ENCODE measurements at regions not wholly inside any gene's neighbourhood (a gene's known extent, or its start where the extent isn't known, plus 50 kb on each side); places are given as distances from the start of the nearest gene placed in this dataset.
"Not testable (repeated sequence)": the region's sequence is repeated elsewhere in the genome, so short reads cannot be mapped to it uniquely, and the experiment has no call there.

GRCh38 chr1:208475449-208475848 lies 231.3 kb upstream of the PLXNA2 start:
- DNase-seq: no peak

DNA sequence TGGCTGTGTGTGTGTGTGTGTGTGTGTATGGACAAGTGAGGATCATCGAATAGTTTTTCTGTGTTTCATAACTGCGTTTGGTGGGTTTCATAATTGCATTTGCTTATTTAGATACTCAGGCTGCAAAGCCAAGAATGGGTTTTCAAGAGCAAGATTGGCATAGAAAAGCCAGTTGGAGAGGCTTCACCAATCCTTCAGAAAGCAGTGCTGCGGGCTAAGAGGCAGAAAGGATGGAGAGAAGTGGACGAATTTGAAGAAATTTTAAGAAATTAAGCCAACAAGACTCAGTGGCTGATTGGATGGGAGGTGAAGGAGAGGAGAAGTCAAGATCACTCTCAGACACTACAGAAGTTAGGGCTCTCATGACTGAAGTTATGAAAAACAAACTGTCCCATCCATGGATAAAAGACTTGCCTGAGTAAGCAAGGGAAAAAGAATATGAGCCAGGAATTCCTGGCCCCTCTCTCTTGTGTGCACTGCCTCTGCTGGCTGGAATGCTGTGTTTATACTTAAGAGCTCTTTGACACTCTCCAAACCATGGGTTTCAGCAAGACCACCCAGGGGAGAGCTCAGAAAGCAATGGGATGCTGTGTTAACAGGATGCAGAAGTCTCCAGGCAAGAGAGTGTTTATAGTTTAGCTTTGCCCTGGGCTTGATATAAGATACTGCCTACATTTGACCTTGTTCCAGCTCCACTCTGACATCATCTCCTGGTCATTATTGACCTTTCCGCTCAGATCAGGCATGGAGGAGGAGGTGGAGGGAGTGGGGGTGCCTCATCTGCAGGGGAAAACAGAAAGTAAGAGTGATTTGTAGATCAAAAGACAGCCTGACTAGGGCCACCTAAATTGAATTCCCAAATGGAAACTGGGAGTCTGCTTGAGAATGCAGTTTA lies 232.0 kb upstream of the PLXNA2 start:
- DNase-seq: peak; percentile 46

DNA sequence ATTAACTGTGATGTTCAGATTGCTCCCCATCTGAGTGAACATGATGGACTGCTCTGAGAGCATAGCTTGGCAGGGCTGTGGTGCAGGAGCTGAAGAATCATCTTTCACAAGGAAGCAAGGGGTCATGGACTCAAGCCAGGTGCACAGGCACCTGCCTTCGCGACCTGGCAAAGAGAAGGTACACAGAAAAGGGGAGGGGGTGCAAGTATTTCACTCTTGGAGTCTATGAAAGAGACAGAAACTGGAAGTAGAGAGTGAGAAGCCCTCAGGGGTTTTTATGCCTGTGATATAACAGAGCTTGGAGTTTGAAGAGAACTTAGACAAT lies 232.6 kb upstream of the PLXNA2 start:
- DNase-seq: no peak

DNA sequence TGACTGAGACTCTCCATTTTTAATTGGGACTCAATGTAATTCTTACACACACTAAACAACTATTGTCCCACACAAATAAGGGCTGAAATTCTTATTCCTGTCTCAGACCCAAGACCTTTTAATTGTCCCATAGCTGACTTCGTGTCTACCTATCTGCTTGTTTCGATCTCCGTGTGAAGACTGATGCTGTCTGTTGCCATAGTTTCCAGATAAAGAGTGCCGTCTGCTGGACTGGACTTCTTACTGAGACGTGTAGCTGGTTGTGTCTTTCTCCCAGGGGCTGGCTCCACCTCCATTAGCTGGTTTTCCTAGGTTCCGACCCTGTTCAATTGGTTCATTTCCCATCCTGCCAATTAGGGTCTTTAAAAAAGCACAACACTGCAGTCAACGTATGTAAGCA lies 235.3 kb upstream of the PLXNA2 start:
- no peak for DNase-seq

GRCh38 chr1:208485512-208485911 lies 241.3 kb upstream of the PLXNA2 start:
- DNase-seq: no peak

DNA sequence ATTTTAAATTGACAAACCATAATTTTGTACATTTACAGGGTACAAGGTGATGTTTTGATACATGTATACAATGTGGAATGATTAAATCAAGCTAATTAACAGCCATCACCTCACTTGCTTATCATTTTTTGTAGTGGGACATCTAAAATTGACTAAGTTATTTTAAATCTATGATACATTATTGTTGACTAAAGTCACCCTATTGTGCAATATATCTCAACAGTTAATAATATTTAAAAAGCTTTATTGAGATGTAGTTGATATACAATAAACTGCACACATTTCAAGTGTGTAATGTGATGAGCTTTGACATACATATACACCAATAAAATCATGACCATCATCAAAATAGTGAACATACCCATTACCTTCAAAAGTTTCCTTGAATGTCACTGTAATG lies 242.5 kb upstream of the PLXNA2 start:
- no peak for DNase-seq

GRCh38 chr1:208488432-208488831 lies 244.2 kb upstream of the PLXNA2 start:
- DNase-seq: not testable (repeated sequence)

DNA sequence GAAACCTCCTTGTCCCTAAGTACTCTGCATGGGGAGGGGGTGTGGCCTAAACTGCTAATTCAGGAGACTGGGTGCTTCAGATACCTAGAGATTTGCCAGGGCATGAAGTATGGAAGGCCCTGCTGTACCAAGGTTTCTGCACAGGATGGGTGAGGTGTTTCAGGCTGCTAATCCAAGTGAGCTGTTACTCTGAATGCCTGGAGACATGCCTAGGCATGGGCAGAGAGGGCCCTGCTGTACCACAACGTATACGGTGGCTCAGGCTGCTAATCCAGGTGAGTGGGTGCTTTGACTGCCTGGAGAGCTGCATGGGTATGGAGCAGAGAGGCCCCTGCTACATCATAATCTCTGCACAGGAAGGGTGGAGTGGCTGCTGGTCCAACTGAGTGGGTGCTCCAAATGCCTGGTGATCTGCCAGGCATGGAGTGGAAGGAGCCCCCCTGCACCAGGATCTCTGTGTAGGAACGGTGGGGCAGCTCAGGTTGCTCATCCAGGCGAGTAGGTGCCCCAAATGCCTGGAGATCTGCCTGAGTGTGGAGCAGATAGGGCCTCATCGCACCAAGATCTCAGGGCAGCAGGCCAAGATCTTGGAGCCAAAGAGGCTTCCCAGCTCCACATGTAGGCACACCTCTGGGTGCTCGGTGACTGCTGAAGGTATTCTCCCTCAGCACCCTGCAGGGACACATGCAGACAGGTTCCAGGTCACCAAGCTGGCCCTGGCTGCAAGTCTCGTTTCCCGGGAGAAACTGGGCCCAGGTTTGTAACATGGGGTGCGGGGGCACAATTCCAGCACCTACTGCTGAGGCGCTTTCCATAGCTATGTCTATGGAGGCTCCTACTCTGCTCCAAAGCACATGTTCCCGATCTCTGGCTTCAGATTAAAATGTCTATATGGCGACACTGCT lies 252.5 kb upstream of the PLXNA2 start:
- no peak for DNase-seq

- no peak for DNase-seq
These were observed 253.8 kb upstream of the PLXNA2 start for GRCh38 chr1:208497866-208498541.

DNA sequence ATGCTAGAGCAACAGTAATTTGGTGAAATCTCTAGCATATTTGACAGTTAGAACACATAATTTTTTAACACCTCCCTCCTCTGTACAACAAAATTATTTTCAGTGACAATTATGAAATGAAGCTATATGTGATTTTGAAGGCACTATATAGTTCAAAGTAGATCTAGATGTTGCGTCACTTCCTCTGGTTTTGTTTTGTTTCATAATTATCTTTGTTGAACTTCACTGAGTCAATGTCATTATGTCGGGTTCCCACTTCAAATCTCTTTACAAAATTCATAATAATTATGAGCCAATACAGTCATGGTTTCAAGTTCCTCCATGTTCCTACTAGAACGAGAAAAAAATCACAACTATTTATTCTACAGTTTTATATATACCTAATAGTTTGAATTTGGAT lies 254.8 kb upstream of the PLXNA2 start:
- no peak for DNase-seq

- no peak for DNase-seq
These were observed 255.4 kb upstream of the PLXNA2 start for GRCh38 chr1:208499601-208500000.

GRCh38 chr1:208500375-208500774 lies 256.2 kb upstream of the PLXNA2 start:
- no peak for DNase-seq

DNA sequence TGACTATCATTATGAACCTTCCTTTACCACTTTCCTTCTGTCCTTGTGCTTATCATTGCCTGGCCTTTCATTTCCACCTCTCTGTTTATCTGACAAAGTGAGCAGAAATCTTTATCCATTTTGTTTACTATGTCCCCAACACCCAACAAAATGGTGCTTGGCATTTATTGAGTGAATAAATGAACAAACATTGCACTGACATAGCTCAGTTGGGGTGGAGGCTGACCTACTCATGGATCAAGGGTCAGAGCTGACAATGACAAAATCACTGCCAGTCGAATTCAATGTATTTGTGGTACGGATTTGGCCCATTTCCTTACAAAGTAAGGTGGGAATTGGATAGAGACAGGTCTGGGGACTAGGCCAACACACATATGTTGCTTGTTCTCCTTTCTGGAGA lies 257.4 kb upstream of the PLXNA2 start:
- no peak for DNase-seq

DNA sequence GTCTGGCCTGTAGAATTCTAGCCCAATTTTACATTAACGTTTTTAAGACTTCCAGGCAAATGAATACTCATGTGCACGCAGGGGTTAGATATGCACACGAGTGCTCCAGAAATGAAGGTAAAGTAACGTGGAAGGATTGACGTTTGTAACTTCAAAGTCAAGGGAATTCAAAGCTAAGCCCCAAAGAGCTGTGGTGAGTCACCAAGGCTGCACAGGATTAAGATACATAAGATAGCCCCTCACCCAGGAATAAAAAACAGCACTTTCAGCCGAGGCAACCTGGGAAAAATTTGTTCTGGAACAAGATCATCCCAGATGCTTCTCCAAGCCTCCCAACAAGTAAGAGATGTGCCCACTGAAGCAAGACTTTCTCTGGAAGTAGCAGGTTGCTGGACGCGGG lies 259.6 kb upstream of the PLXNA2 start:
- DNase-seq: no peak

- no peak for DNase-seq
These were observed 262.6 kb upstream of the PLXNA2 start for GRCh38 chr1:208506812-208507211.

GRCh38 chr1:208509072-208509471 lies 264.9 kb upstream of the PLXNA2 start:
- DNase-seq: no peak

- DNase-seq: no peak
These were observed 266.2 kb upstream of the PLXNA2 start for GRCh38 chr1:208510192-208510952.

GRCh38 chr1:208511242-208511860 lies 267.2 kb upstream of the PLXNA2 start:
- no peak for DNase-seq

- no peak for DNase-seq
These were observed 269.6 kb upstream of the PLXNA2 start for GRCh38 chr1:208513799-208514198.

DNA sequence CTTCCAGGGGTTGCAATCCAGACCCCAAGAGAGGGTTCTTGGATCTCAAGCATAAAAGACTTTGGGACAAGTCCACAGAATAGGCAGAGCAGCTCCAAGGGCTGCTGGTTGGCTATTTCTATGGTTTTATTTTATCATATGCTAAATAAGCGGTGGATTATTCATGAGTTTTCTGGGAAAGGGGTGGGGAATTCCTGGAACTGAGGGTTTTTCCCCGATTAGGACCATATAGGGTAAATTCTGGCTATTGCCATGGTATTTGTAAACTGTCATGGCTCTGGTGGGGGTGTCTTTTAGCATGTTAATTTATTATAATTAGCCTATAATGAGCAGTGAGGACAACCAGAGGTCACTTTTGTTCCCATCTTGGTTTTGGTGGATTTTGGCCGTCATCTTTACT lies 270.9 kb upstream of the PLXNA2 start:
- no peak for DNase-seq

DNA sequence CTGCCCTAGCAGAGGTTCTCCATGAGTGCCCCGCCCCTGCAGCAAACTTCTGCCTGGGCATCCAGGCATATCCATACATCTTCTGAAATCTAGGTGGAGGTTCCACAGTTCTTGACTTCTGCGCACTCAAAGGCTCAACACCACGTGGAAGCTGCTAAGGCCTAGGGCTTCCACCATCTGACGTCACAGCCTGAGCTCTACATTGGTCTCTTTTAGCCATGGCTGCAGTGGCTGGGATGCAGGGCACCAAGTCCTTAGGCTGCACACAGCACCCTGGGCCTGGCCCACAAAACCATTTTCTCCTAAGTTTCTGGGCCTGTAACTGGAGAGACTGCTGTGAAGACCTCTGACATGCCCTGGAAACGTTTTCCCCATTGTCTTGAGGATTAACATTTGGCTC lies 272.6 kb upstream of the PLXNA2 start:
- DNase-seq: no peak

DNA sequence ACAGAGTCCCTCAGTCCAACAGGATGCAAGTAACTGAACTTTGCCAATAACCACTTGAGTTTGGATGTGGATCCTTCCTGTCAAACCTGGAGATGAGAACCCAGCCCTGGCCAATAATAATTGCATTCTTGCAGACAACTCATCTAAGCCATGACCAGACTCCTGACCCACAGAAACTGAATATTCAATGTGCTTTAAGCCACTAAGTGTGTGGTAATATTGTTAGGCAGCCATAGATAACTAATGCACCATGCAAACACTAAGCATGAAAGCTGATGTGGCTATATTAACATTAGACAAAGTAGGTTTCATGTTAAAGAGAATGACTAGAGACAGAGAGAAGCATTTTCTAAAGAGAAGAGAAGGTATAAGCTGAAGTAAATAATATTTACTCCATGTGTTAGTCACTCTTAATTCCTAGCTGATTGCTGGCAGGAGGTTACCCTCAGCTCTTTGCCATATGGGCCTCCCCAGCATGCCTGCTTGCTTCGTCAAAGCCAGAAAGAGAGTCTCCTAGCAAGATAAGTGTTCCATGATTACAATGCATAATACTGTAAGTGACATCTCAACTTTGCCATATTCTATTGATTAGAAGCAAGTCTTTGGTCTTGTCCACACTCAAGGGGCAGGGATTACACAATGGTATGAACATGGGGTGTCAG lies 276.4 kb upstream of the PLXNA2 start:
- no peak for DNase-seq

Measured in right hindlimb (tissue), 1 donor.